ENCODE measurements at regions not wholly inside any gene's neighbourhood (a gene's known extent, or its start where the extent isn't known, plus 50 kb on each side); places are given as distances from the start of the nearest gene placed in this dataset.

DNA sequence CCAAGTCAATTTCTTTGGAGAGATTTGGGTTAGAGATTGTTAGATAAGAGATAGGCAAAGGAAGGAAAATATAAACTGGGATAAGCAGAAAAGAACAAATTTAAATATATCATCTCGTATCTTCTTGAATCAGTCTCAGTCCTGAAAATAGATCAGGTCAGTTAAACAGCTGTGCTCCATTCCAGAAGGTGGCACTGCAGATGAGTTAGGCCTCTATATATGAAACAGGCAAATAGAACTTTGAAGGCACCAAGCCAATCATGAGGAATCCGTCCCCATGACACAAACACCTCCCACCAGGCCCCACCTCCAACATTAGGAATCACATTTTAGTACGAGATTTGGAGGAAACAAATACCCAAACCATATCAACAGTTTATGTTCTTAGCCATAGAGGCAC is 605.5 kb upstream of the USP15 start:
- no peak overlapping the region for H3K27ac Mint-ChIP-seq
- ATAC-seq (no peak), DNase-seq (no peak)
- H3K4me1 Mint-ChIP-seq = no peaks in the 10 kb centered on the region
- H3K4me3 Mint-ChIP-seq = no peak overlapping the region
- no peaks in the 10 kb centered on the region for H3K36me3 Mint-ChIP-seq (ENCODE audit: low read depth)
- no peaks in the 10 kb centered on the region for H3K9me3 ChIP-seq (ENCODE audit: control insufficient read depth, low read length, poor library complexity, severe bottlenecking)
- no peaks in the 10 kb centered on the region for H3K27me3 Mint-ChIP-seq

- no peak for DNase-seq
- ATAC-seq = no peak
- H3K9me3 ChIP-seq (ENCODE audit: control insufficient read depth, low read length, poor library complexity, severe bottlenecking) = no peaks in the 10 kb centered on the region
- H3K4me1 Mint-ChIP-seq = no peaks in the 10 kb centered on the region
- H3K27me3 Mint-ChIP-seq = no peaks in the 10 kb centered on the region
- no peak overlapping the region for H3K4me3 Mint-ChIP-seq
- no peak overlapping the region for H3K27ac Mint-ChIP-seq
- no peaks in the 10 kb centered on the region for H3K36me3 Mint-ChIP-seq (ENCODE audit: low read depth)
Measured at GRCh38 chr12:61655241-61655640, 605.0 kb upstream of the USP15 start.

GRCh38 chr12:61667676-61668075 is 592.5 kb upstream of the USP15 start:
- DNase-seq (no peak), ATAC-seq (no peak)
- H3K27me3 Mint-ChIP-seq = no peaks in the 10 kb centered on the region
- peaks cover 3% of the 10 kb centered on the region for H3K9me3 ChIP-seq (ENCODE audit: control insufficient read depth, low read length, poor library complexity, severe bottlenecking)
- no peaks in the 10 kb centered on the region for H3K4me1 Mint-ChIP-seq
- no peaks in the 10 kb centered on the region for H3K36me3 Mint-ChIP-seq (ENCODE audit: low read depth)
- no peak overlapping the region for H3K27ac Mint-ChIP-seq
- H3K4me3 Mint-ChIP-seq = no peak overlapping the region

DNA sequence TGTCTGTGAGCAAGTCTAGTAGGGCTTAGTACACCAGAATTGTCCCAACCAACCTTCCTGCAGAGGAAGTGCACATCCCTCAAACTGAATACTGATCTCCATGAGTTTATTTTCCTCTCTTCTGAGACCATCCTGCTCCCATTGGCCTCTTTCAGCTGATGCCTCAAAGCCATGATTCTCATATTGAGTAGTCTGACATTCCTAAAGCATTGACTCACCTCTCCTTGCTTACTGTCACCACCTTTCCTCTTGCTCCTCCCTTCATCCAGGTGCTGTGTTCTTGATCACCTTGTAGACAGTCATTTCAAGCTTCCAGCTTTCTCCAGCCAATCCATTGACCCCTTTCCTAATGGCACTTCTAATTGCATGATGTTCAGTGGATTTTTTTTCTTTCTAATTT is 583.7 kb upstream of the USP15 start:
- Mint-ChIP-seq H3K27ac (no peak overlapping the region), H3K27me3 (no peaks in the 10 kb centered on the region), H3K36me3 (ENCODE audit: low read depth) (no peaks in the 10 kb centered on the region), H3K4me1 (no peaks in the 10 kb centered on the region), H3K4me3 (no peak overlapping the region)
- DNase-seq (no peak), ATAC-seq (no peak)
- H3K9me3 ChIP-seq (ENCODE audit: control insufficient read depth, low read length, poor library complexity, severe bottlenecking) = peaks cover 3% of the 10 kb centered on the region

- ATAC-seq (no peak), DNase-seq (no peak)
- Mint-ChIP-seq H3K36me3 (ENCODE audit: low read depth) (no peaks in the 10 kb centered on the region), H3K4me3 (no peak overlapping the region), H3K27ac (no peak overlapping the region), H3K27me3 (no peaks in the 10 kb centered on the region), H3K4me1 (no peaks in the 10 kb centered on the region)
- no peaks in the 10 kb centered on the region for H3K9me3 ChIP-seq (ENCODE audit: control insufficient read depth, low read length, poor library complexity, severe bottlenecking)
Measured at GRCh38 chr12:61687407-61687806, 572.8 kb upstream of the USP15 start.

DNA sequence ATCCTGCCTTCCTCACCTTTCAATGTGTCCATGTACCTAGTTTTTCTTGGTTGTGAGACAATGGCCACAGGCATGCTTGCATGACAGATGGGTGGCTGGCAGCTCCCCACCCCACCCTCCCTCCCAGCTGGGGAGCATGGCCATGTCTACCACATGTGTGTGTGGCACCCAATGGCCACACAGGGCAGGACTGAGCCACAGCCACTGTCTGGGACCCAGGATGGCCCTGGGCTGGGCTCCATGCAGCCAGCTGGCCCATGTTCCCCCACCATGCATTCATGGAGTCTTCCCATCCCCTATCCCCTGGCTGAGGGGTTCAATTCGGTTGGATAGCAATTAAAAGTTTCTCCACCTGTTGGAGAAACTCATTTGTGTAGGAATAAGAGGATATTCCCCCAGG is 566.0 kb upstream of the USP15 start:
- no peak for ATAC-seq
- H3K4me3 Mint-ChIP-seq = no peak overlapping the region
- H3K36me3 Mint-ChIP-seq (ENCODE audit: low read depth) = no peaks in the 10 kb centered on the region

DNA sequence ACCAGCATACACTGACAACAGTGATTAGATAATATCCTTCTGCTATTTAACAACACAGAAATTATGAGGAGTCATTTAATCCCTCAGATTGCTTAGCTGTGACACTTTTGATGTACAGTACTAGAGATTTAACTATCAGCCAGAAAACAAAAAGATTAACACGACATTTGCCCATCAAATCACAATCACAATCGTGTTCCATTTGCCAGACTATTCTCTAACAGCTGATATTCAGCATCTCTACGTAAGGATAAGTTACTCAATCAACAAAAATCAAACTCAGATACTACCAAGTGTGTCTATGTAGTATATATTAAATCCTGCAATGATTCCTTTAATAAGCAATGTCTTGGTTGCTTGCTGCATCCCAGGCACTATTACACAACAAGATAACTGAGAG is 558.7 kb upstream of the USP15 start:
- no peak overlapping the region for H3K27ac Mint-ChIP-seq
- DNase-seq = no peak
- H3K36me3 Mint-ChIP-seq (ENCODE audit: low read depth) = no peaks in the 10 kb centered on the region
- H3K4me1 Mint-ChIP-seq = no peaks in the 10 kb centered on the region
- H3K27me3 Mint-ChIP-seq = no peaks in the 10 kb centered on the region
- no peak overlapping the region for H3K4me3 Mint-ChIP-seq
- H3K9me3 ChIP-seq (ENCODE audit: control insufficient read depth, low read length, poor library complexity, severe bottlenecking) = no peaks in the 10 kb centered on the region
- no peak for ATAC-seq

More for the DNA sequence above, 566.0 kb upstream of the USP15 start:
- DNase-seq = no peak
- no peaks in the 10 kb centered on the region for H3K4me1 Mint-ChIP-seq
- no peak overlapping the region for H3K27ac Mint-ChIP-seq
- no peaks in the 10 kb centered on the region for H3K27me3 Mint-ChIP-seq
- H3K9me3 ChIP-seq (ENCODE audit: control insufficient read depth, low read length, poor library complexity, severe bottlenecking) = no peaks in the 10 kb centered on the region

GRCh38 chr12:61706783-61707182 is 553.4 kb upstream of the USP15 start:
- Mint-ChIP-seq H3K4me3 (no peak overlapping the region), H3K27me3 (no peaks in the 10 kb centered on the region), H3K36me3 (ENCODE audit: low read depth) (no peaks in the 10 kb centered on the region), H3K27ac (no peak overlapping the region), H3K4me1 (no peaks in the 10 kb centered on the region)
- no peak for ATAC-seq
- DNase-seq = no peak
- H3K9me3 ChIP-seq (ENCODE audit: control insufficient read depth, low read length, poor library complexity, severe bottlenecking) = no peaks in the 10 kb centered on the region

- no peak for ATAC-seq
- H3K36me3 Mint-ChIP-seq (ENCODE audit: low read depth) = no peaks in the 10 kb centered on the region
- H3K9me3 ChIP-seq (ENCODE audit: control insufficient read depth, low read length, poor library complexity, severe bottlenecking) = no peaks in the 10 kb centered on the region
- no peak for DNase-seq
- no peaks in the 10 kb centered on the region for H3K27me3 Mint-ChIP-seq
- no peak overlapping the region for H3K4me3 Mint-ChIP-seq
- no peak overlapping the region for H3K27ac Mint-ChIP-seq
- H3K4me1 Mint-ChIP-seq = no peaks in the 10 kb centered on the region
Measured at GRCh38 chr12:61713121-61713520, 547.1 kb upstream of the USP15 start.

GRCh38 chr12:61717986-61718385 is 542.2 kb upstream of the USP15 start:
- Mint-ChIP-seq H3K36me3 (ENCODE audit: low read depth) (no peaks in the 10 kb centered on the region), H3K4me3 (no peak overlapping the region), H3K27ac (no peak overlapping the region), H3K4me1 (no peaks in the 10 kb centered on the region), H3K27me3 (no peaks in the 10 kb centered on the region)
- ATAC-seq (no peak), DNase-seq (no peak)
- peaks cover 3% of the 10 kb centered on the region for H3K9me3 ChIP-seq (ENCODE audit: control insufficient read depth, low read length, poor library complexity, severe bottlenecking)

DNA sequence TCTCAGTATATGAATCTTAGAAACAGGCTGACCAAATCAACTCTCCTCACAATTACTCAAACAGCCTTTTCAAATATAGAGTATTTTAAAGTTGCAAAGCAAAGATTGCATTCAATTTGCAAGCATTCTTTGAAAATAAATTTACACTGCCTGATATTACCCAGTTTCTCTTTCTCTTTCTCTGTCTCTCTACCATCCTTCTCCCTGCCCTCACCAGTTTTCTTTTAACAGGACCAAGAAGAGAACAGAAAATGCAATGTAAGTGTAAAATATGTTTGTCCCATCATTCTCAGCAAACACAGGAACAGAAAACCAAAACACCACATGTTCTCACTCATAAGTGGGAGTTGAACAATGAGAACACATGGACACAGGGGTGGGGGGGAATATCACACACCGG is 520.3 kb upstream of the USP15 start:
- no peak for DNase-seq
- ATAC-seq = no peak
- no peaks in the 10 kb centered on the region for H3K27me3 Mint-ChIP-seq
- H3K27ac Mint-ChIP-seq = no peak overlapping the region
- no peaks in the 10 kb centered on the region for H3K9me3 ChIP-seq (ENCODE audit: control insufficient read depth, low read length, poor library complexity, severe bottlenecking)
- no peaks in the 10 kb centered on the region for H3K36me3 Mint-ChIP-seq (ENCODE audit: low read depth)
- no peaks in the 10 kb centered on the region for H3K4me1 Mint-ChIP-seq
- no peak overlapping the region for H3K4me3 Mint-ChIP-seq

- Mint-ChIP-seq H3K27ac (no peak overlapping the region), H3K36me3 (ENCODE audit: low read depth) (no peaks in the 10 kb centered on the region), H3K4me1 (no peaks in the 10 kb centered on the region), H3K4me3 (no peak overlapping the region), H3K27me3 (no peaks in the 10 kb centered on the region)
- H3K9me3 ChIP-seq (ENCODE audit: control insufficient read depth, low read length, poor library complexity, severe bottlenecking) = no peaks in the 10 kb centered on the region
- DNase-seq (no peak), ATAC-seq (no peak)
Measured at GRCh38 chr12:61750604-61751003, 509.6 kb upstream of the USP15 start.

GRCh38 chr12:61754214-61754613 is 506.0 kb upstream of the USP15 start:
- no peak for DNase-seq

DNA sequence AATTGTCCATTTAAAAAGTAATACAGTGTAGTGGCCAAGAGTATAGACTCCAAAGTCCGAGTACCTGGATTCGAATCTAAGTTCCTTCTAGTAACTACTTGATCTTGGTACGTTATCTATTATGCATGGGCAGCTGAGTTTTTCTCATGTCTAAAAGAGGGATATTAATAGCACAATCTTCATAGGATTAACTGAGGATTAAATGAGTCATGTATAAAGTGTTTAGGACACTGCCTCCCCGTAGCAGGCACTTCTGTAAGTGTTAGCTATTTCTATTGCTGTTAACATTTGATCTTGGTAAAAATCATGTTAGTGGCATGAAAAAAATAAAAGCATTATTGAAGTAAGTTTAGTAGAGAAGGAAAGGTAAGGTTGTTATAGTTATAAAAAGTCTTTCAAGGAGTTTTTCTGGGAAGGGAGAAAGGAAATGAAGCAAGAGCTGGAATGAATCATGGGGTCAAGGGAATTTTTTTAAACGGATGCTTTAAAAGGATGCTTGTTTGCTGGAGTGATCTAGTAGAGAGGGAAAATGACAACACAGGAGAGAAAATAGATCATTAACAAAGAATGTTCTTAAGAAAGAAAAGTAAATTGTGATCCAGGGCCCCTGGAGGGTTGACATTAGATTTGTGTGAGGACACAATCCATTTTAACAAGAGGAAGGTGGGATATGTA is 502.2 kb upstream of the USP15 start:
- H3K9me3 ChIP-seq (ENCODE audit: control insufficient read depth, low read length, poor library complexity, severe bottlenecking) = no peaks in the 10 kb centered on the region
- Mint-ChIP-seq H3K4me3 (no peak overlapping the region), H3K4me1 (no peaks in the 10 kb centered on the region), H3K27me3 (no peaks in the 10 kb centered on the region), H3K27ac (no peak overlapping the region), H3K36me3 (ENCODE audit: low read depth) (no peaks in the 10 kb centered on the region)
- ATAC-seq (no peak), DNase-seq (no peak)

More at GRCh38 chr12:61754214-61754613, 506.0 kb upstream of the USP15 start:
- no peak for ATAC-seq
- no peak overlapping the region for H3K27ac Mint-ChIP-seq
- H3K4me1 Mint-ChIP-seq = no peaks in the 10 kb centered on the region
- no peaks in the 10 kb centered on the region for H3K36me3 Mint-ChIP-seq (ENCODE audit: low read depth)
- H3K9me3 ChIP-seq (ENCODE audit: control insufficient read depth, low read length, poor library complexity, severe bottlenecking) = no peaks in the 10 kb centered on the region
- H3K4me3 Mint-ChIP-seq = no peak overlapping the region
- H3K27me3 Mint-ChIP-seq = no peaks in the 10 kb centered on the region
